Bronchial epithelial cell (primary cell): ENCODE measurements at regions not wholly inside any gene's neighbourhood (a gene's known extent, or its start where the extent isn't known, plus 50 kb on each side); places are given as distances from the start of the nearest gene placed in this dataset.

ENCODE experiments used
- DNase-seq: peaks from one replicate; pipeline ENCODE4 v3.0.0-alpha.2; 2010; ENCODE audit warnings: low read depth
- FAIRE-seq: peaks from 2 replicates; lab custom pipeline; 2011; peaks lifted over from hg19 to GRCh38; lab: Jason Lieb, UNC
- H3K27me3 ChIP-seq: 2 replicates; pipeline ENCODE4 v1.5.1; 2011; ENCODE audit warnings: low read length; ENCODE audit not compliant: control insufficient read depth, insufficient read depth
- H3K36me3 ChIP-seq: 2 replicates; pipeline ENCODE4 v1.5.1; 2011; ENCODE audit warnings: low read length; ENCODE audit not compliant: control insufficient read depth, insufficient read depth
- H3K4me3 ChIP-seq: 2 replicates; pipeline ENCODE4 v1.5.1; 2011; ENCODE audit warnings: mild to moderate bottlenecking, low read depth, low read length, control low read depth
- CTCF ChIP-seq: IDR thresholded peaks from 2 replicates; pipeline ENCODE4 v1.5.1; 2011; ENCODE audit warnings: mild to moderate bottlenecking, moderate library complexity, low read length, control low read depth, inconsistent platforms; ENCODE audit not compliant: insufficient read depth, severe bottlenecking

DNA sequence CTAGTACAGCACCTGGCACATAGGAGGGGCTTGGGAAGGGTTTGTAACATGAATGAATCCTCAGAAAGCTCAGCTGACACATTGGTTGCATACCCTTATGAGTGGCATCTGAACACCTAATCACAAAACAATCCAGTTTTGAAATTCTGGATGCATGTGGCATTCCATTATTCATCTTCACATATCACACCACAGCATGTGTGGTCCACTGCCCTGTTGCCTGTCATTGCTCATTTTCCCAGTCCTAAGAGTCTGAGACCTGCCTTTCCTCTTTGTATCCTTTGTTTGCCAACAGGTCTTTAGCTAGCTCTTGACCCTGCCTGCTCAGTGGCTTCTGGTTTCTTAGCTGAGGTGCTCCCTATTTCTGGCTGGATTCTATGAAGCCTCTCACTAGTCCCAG is 170.8 kb upstream of the ASIC2 start:
- DNase-seq (peak; percentile 35), FAIRE-seq (peak; percentile 32)
- no peak for TF ChIP-seq CTCF

GRCh38 chr17:33464669-33465280 is 171.7 kb upstream of the ASIC2 start:
- no peaks in the 10 kb centered on the region for H3K27me3 ChIP-seq
- TF ChIP-seq CTCF: no peak
- no peak overlapping the region for H3K4me3 ChIP-seq
- peak; percentile 21 for DNase-seq
- no peaks in the 10 kb centered on the region for H3K36me3 ChIP-seq
- no peak for FAIRE-seq

More for the DNA sequence above, 170.8 kb upstream of the ASIC2 start:
- no peaks in the 10 kb centered on the region for H3K36me3 ChIP-seq
- no peaks in the 10 kb centered on the region for H3K27me3 ChIP-seq
- H3K4me3 ChIP-seq: no peak overlapping the region

GRCh38 chr17:33469421-33469820 is 176.3 kb upstream of the ASIC2 start:
- no peak for DNase-seq
- no peak for TF ChIP-seq CTCF
- Histone ChIP-seq H3K36me3 (no peaks in the 10 kb centered on the region), H3K4me3 (no peak overlapping the region), H3K27me3 (no peaks in the 10 kb centered on the region)
- FAIRE-seq: no peak

DNA sequence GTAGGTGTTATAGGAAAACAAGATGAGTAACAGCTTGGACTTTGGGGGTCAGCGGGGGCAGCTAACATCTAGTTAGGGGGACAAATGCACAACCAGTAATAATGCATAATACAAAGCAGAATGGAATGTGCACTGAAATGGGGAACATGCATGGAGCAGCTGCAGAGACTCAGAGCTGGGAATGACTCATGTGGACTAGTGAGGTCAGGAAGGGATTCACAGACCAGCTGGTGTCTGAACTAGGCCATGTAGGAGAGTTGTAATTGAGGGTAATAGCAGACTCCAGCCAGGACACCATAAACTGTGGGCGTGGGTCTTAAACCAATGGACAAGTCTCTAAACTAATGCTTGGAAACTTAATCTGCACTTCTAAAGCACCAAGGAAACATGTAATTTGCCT is 176.8 kb upstream of the ASIC2 start:
- no peaks in the 10 kb centered on the region for H3K27me3 ChIP-seq
- FAIRE-seq: peak; percentile 47
- no peak for TF ChIP-seq CTCF
- DNase-seq: peak; percentile 59
- no peak overlapping the region for H3K4me3 ChIP-seq
- no peaks in the 10 kb centered on the region for H3K36me3 ChIP-seq

DNA sequence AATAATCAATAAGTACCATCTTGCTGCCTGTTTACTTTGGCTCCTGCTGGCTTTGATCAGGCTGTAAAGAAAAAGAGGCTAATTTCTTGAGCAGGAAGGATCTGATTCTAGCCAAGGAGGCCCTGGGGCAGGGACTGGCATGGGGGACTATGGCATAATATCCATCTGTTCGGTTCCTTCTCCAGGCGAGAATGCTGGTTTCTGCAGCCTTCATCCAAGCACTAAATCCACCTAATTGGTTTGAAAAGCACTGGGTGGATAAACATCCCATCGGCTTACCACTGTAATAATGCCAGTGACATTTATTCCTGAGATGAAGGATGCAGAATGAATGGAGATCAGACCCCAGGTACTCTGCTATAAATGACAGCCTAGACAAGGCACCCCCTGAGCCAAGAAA is 180.0 kb upstream of the ASIC2 start:
- DNase-seq: no peak
- no peak for FAIRE-seq
- Histone ChIP-seq H3K4me3 (no peak overlapping the region), H3K36me3 (no peaks in the 10 kb centered on the region), H3K27me3 (no peaks in the 10 kb centered on the region)
- no peak for TF ChIP-seq CTCF

- no peak overlapping the region for H3K4me3 ChIP-seq
- no peak for FAIRE-seq
- TF ChIP-seq CTCF: no peak
- H3K27me3 ChIP-seq: no peaks in the 10 kb centered on the region
- no peaks in the 10 kb centered on the region for H3K36me3 ChIP-seq
- DNase-seq: no peak
Observed at GRCh38 chr17:33474789-33475188, 181.7 kb upstream of the ASIC2 start.
